Retinal pigment epithelial cell (primary cell): ENCODE measurements at regions not wholly inside any gene's neighbourhood (a gene's known extent, or its start where the extent isn't known, plus 50 kb on each side); places are given as distances from the start of the nearest gene placed in this dataset.

Source experiments
- DNase-seq: peaks from one replicate; pipeline ENCODE4 v3.0.0-alpha.2; 2010; ENCODE audit warnings: low read depth
- H3K4me3 ChIP-seq: 2 replicates; pipeline ENCODE4 v1.5.1; 2011; ENCODE audit warnings: mild to moderate bottlenecking, low read length, control low read depth, moderate library complexity
- CTCF ChIP-seq: conservative IDR thresholded peaks from 2 replicates; pipeline ENCODE4 v1.5.1; 2011; ENCODE audit warnings: low read depth, low read length, control low read depth, inconsistent platforms

GRCh38 chr5:20351849-20352248 is 363.8 kb upstream of the CDH18 start:
- TF ChIP-seq CTCF = no peak
- H3K4me3 ChIP-seq = no peak overlapping the region

GRCh38 chr5:20348321-20348720 is 360.3 kb upstream of the CDH18 start:
- no peak overlapping the region for H3K4me3 ChIP-seq
- no peak for DNase-seq
- no peak for TF ChIP-seq CTCF

More at GRCh38 chr5:20351849-20352248, 363.8 kb upstream of the CDH18 start:
- no peak for DNase-seq

GRCh38 chr5:20347334-20347733 is 359.3 kb upstream of the CDH18 start:
- DNase-seq = no peak
- no peak overlapping the region for H3K4me3 ChIP-seq
- TF ChIP-seq CTCF = no peak

- no peak for TF ChIP-seq CTCF
- DNase-seq = no peak
These were observed 352.1 kb upstream of the CDH18 start for GRCh38 chr5:20340126-20340525.

GRCh38 chr5:20335978-20336377 is 348.0 kb upstream of the CDH18 start:
- H3K4me3 ChIP-seq = no peak overlapping the region
- no peak for DNase-seq
- peak; percentile 29 for TF ChIP-seq CTCF

More at GRCh38 chr5:20340126-20340525, 352.1 kb upstream of the CDH18 start:
- H3K4me3 ChIP-seq = no peak overlapping the region

- no peak for TF ChIP-seq CTCF
- no peak for DNase-seq
- H3K4me3 ChIP-seq = no peak overlapping the region
These were observed 343.8 kb upstream of the CDH18 start for GRCh38 chr5:20331826-20332225.

- H3K4me3 ChIP-seq = no peak overlapping the region
- no peak for DNase-seq
- TF ChIP-seq CTCF = no peak
These were observed 335.3 kb upstream of the CDH18 start for GRCh38 chr5:20323323-20323722.
